ENCODE measurements at regions not wholly inside any gene's neighbourhood (a gene's known extent, or its start where the extent isn't known, plus 50 kb on each side); places are given as distances from the start of the nearest gene placed in this dataset.

- no peak for DNase-seq (ENCODE audit: low read depth)
- no peaks in the 10 kb centered on the region for H3K9me3 Mint-ChIP-seq (ENCODE audit: unreplicated experiment)
- no peaks in the 10 kb centered on the region for H3K79me2 ChIP-seq (ENCODE audit: insufficient read depth, low read length)
Measured at GRCh38 chr4:29220761-29221160, 1499.4 kb upstream of the PCDH7 start.

GRCh38 chr4:29224911-29225310 lies 1495.3 kb upstream of the PCDH7 start:
- Mint-ChIP-seq H3K4me1 (ENCODE audit: low read depth, unreplicated experiment) (no peaks in the 10 kb centered on the region), H3K27ac (ENCODE audit: unreplicated experiment) (no peak overlapping the region), H3K36me3 (ENCODE audit: low read depth, unreplicated experiment) (no peaks in the 10 kb centered on the region), H3K4me3 (ENCODE audit: unreplicated experiment) (no peak overlapping the region), H3K9me3 (ENCODE audit: unreplicated experiment) (no peaks in the 10 kb centered on the region), H3K27me3 (ENCODE audit: low read depth, unreplicated experiment) (no peaks in the 10 kb centered on the region)
- no peak for TF ChIP-seq EZH2 (IDR thresholded peaks at IDR 0.05; ENCODE audit: insufficient read depth, low read length)
- TF ChIP-seq CTCF (IDR thresholded peaks at IDR 0.05; ENCODE audit: insufficient read depth, low read depth, low read length): no peak
- H3K4me3 ChIP-seq (ENCODE audit: insufficient read depth, low read depth, low read length): no peak overlapping the region
- no peak overlapping the region for H2AFZ ChIP-seq (ENCODE audit: low read depth, low read length)
- no peak overlapping the region for H3K9ac ChIP-seq (ENCODE audit: low read length)
- no peaks in the 10 kb centered on the region for H3K4me1 ChIP-seq (ENCODE audit: insufficient read depth, low read length)
- H3K27ac ChIP-seq (ENCODE audit: low read depth, low read length): no peak overlapping the region
- H3K4me2 ChIP-seq (ENCODE audit: low read length): no peak overlapping the region
- H3K36me3 ChIP-seq (ENCODE audit: insufficient read depth, low read length): no peaks in the 10 kb centered on the region
- DNase-seq (ENCODE audit: low read depth) (no peak), FAIRE-seq (no peak)
- no peaks in the 10 kb centered on the region for H3K27me3 ChIP-seq (ENCODE audit: insufficient read depth, low read length)
- H3K9me3 ChIP-seq (ENCODE audit: insufficient read depth, low read depth, low read length): no peaks in the 10 kb centered on the region
- no peaks in the 10 kb centered on the region for H3K79me2 ChIP-seq (ENCODE audit: insufficient read depth, low read length)
- no peaks in the 10 kb centered on the region for H4K20me1 ChIP-seq (ENCODE audit: insufficient read depth, low read length)

More at GRCh38 chr4:29220761-29221160, 1499.4 kb upstream of the PCDH7 start:
- H3K4me2 ChIP-seq (ENCODE audit: low read length): no peak overlapping the region
- Mint-ChIP-seq H3K27me3 (ENCODE audit: low read depth, unreplicated experiment) (no peaks in the 10 kb centered on the region), H3K4me1 (ENCODE audit: low read depth, unreplicated experiment) (no peaks in the 10 kb centered on the region), H3K4me3 (ENCODE audit: unreplicated experiment) (no peak overlapping the region), H3K36me3 (ENCODE audit: low read depth, unreplicated experiment) (no peaks in the 10 kb centered on the region), H3K27ac (ENCODE audit: unreplicated experiment) (no peak overlapping the region)
- no peaks in the 10 kb centered on the region for H4K20me1 ChIP-seq (ENCODE audit: insufficient read depth, low read length)
- no peaks in the 10 kb centered on the region for H3K4me1 ChIP-seq (ENCODE audit: insufficient read depth, low read length)
- no peaks in the 10 kb centered on the region for H3K9me3 ChIP-seq (ENCODE audit: insufficient read depth, low read depth, low read length)
- no peaks in the 10 kb centered on the region for H3K27me3 ChIP-seq (ENCODE audit: insufficient read depth, low read length)
- H3K36me3 ChIP-seq (ENCODE audit: insufficient read depth, low read length): no peaks in the 10 kb centered on the region
- no peak overlapping the region for H3K4me3 ChIP-seq (ENCODE audit: insufficient read depth, low read depth, low read length)
- no peak overlapping the region for H3K9ac ChIP-seq (ENCODE audit: low read length)
- no peak for FAIRE-seq
- H2AFZ ChIP-seq (ENCODE audit: low read depth, low read length): no peak overlapping the region
- no peak for TF ChIP-seq CTCF (IDR thresholded peaks at IDR 0.05; ENCODE audit: insufficient read depth, low read depth, low read length)
- no peak for TF ChIP-seq EZH2 (IDR thresholded peaks at IDR 0.05; ENCODE audit: insufficient read depth, low read length)
- no peak overlapping the region for H3K27ac ChIP-seq (ENCODE audit: low read depth, low read length)

DNA sequence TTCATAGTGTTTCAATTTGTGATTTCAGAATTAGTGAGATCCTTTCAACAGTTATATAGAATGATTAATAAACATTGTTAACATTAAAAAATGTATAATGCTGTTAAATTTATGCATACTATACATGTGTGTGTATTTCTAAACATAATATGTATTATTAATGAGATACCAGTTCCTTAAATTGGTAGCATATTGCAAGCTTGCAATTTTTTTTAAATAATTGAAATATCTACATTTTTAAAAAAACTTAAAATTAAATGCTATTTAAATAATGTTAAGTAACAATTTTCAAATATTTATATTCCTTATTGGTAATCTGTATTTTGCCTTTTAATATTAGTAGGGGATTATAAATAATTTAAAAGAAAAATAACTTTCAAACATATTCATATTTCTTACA lies 1479.5 kb upstream of the PCDH7 start:
- Histone ChIP-seq H3K79me2 (ENCODE audit: insufficient read depth, low read length) (no peaks in the 10 kb centered on the region), H2AFZ (ENCODE audit: low read depth, low read length) (no peak overlapping the region), H3K4me2 (ENCODE audit: low read length) (no peak overlapping the region), H3K27me3 (ENCODE audit: insufficient read depth, low read length) (no peaks in the 10 kb centered on the region), H3K36me3 (ENCODE audit: insufficient read depth, low read length) (no peaks in the 10 kb centered on the region), H4K20me1 (ENCODE audit: insufficient read depth, low read length) (no peaks in the 10 kb centered on the region), H3K4me1 (ENCODE audit: insufficient read depth, low read length) (no peaks in the 10 kb centered on the region), H3K9me3 (ENCODE audit: insufficient read depth, low read depth, low read length) (no peaks in the 10 kb centered on the region), H3K27ac (ENCODE audit: low read depth, low read length) (no peak overlapping the region), H3K9ac (ENCODE audit: low read length) (no peak overlapping the region), H3K4me3 (ENCODE audit: insufficient read depth, low read depth, low read length) (no peak overlapping the region)
- DNase-seq (ENCODE audit: low read depth) (no peak), FAIRE-seq (no peak)
- no peaks in the 10 kb centered on the region for H3K4me1 Mint-ChIP-seq (ENCODE audit: low read depth, unreplicated experiment)
- no peak overlapping the region for H3K4me3 Mint-ChIP-seq (ENCODE audit: unreplicated experiment)
- TF ChIP-seq CTCF (IDR thresholded peaks at IDR 0.05; ENCODE audit: insufficient read depth, low read depth, low read length) (no peak), EZH2 (IDR thresholded peaks at IDR 0.05; ENCODE audit: insufficient read depth, low read length) (no peak)
- H3K36me3 Mint-ChIP-seq (ENCODE audit: low read depth, unreplicated experiment): no peaks in the 10 kb centered on the region
- H3K27me3 Mint-ChIP-seq (ENCODE audit: low read depth, unreplicated experiment): no peaks in the 10 kb centered on the region
- H3K9me3 Mint-ChIP-seq (ENCODE audit: unreplicated experiment): no peaks in the 10 kb centered on the region
- no peak overlapping the region for H3K27ac Mint-ChIP-seq (ENCODE audit: unreplicated experiment)

Data from astrocyte (in vitro differentiated cells and primary cell).